ENCODE measurements at regions not wholly inside any gene's neighbourhood (a gene's known extent, or its start where the extent isn't known, plus 50 kb on each side); places are given as distances from the start of the nearest gene placed in this dataset.

- DNase-seq (ENCODE audit: low read depth, low spot score), result no peak
Observed at GRCh38 chr11:134780486-134781147, 368.6 kb upstream of the B3GAT1 start.

GRCh38 chr11:134779179-134779578 is 367.1 kb upstream of the B3GAT1 start:
- DNase-seq (ENCODE audit: low read depth, low spot score), result no peak

- DNase-seq (ENCODE audit: low read depth, low spot score), result no peak
Observed at GRCh38 chr11:134768463-134768862, 356.4 kb upstream of the B3GAT1 start.

GRCh38 chr11:134765565-134765964 is 353.5 kb upstream of the B3GAT1 start:
- DNase-seq (ENCODE audit: low read depth, low spot score), result no peak

- no peak for DNase-seq (ENCODE audit: low read depth, low spot score)
Observed at GRCh38 chr11:134764966-134765365, 352.9 kb upstream of the B3GAT1 start.

- DNase-seq (ENCODE audit: low read depth, low spot score), result no peak
Observed at GRCh38 chr11:134764367-134764766, 352.3 kb upstream of the B3GAT1 start.

GRCh38 chr11:134763030-134763388 is 351.0 kb upstream of the B3GAT1 start:
- no peak for DNase-seq (ENCODE audit: low read depth, low spot score)

- DNase-seq (ENCODE audit: low read depth, low spot score), result no peak
Observed at GRCh38 chr11:134762248-134763029, 350.4 kb upstream of the B3GAT1 start.

- no peak for DNase-seq (ENCODE audit: low read depth, low spot score)
Observed at GRCh38 chr11:134761926-134762247, 349.8 kb upstream of the B3GAT1 start.

GRCh38 chr11:134761386-134761785 is 349.3 kb upstream of the B3GAT1 start:
- no peak for DNase-seq (ENCODE audit: low read depth, low spot score)

GRCh38 chr11:134760957-134761356 is 348.9 kb upstream of the B3GAT1 start:
- no peak for DNase-seq (ENCODE audit: low read depth, low spot score)

GRCh38 chr11:134760299-134760698 is 348.3 kb upstream of the B3GAT1 start:
- no peak for DNase-seq (ENCODE audit: low read depth, low spot score)

GRCh38 chr11:134759855-134760254 is 347.8 kb upstream of the B3GAT1 start:
- DNase-seq (ENCODE audit: low read depth, low spot score), result no peak

- DNase-seq (ENCODE audit: low read depth, low spot score), result no peak
Observed at GRCh38 chr11:134759274-134759673, 347.2 kb upstream of the B3GAT1 start.

- DNase-seq (ENCODE audit: low read depth, low spot score), result no peak
Observed at GRCh38 chr11:134758342-134758931, 346.4 kb upstream of the B3GAT1 start.

GRCh38 chr11:134757633-134758032 is 345.6 kb upstream of the B3GAT1 start:
- DNase-seq (ENCODE audit: low read depth, low spot score), result no peak

GRCh38 chr11:134756811-134757540 is 344.9 kb upstream of the B3GAT1 start:
- DNase-seq (ENCODE audit: low read depth, low spot score), result no peak

GRCh38 chr11:134755535-134755934 is 343.5 kb upstream of the B3GAT1 start:
- DNase-seq (ENCODE audit: low read depth, low spot score), result no peak

- DNase-seq (ENCODE audit: low read depth, low spot score), result no peak
Observed at GRCh38 chr11:134754521-134755198, 342.6 kb upstream of the B3GAT1 start.

- no peak for DNase-seq (ENCODE audit: low read depth, low spot score)
Observed at GRCh38 chr11:134753771-134754520, 341.9 kb upstream of the B3GAT1 start.

All from pulmonary artery endothelial cell (primary cell).